ENCODE measurements at regions not wholly inside any gene's neighbourhood (a gene's known extent, or its start where the extent isn't known, plus 50 kb on each side); places are given as distances from the start of the nearest gene placed in this dataset.

DNA sequence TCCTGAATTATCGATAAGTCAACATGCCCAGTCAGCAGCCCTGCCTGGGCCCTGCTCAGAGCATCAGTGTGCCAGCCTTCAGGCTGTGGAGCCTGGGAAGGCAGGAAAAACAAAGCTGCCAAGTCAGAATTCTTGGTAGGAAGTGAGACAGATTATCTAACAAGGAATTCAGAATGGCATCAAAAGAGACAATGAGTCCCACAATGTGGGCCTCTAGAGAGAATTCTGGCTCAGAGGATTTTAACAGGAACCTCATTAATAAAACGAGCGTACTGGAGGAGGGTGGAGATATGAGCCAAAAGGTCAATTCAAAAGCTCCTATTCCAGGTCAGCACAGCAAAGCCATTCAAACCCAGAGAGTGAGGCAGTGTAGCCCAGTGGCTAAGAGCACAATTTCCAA lies 327.6 kb upstream of the MMADHC start:
- Mint-ChIP-seq H3K9me3 (peaks cover 3 to 26% of the 10 kb centered on the region in 2 donors), H3K36me3 (no peaks in the 10 kb centered on the region), H3K27ac (no peak overlapping the region)
- DNase-seq (ENCODE audit: low spot score in 2 of 2) (no peak), ATAC-seq (no peak)

DNA sequence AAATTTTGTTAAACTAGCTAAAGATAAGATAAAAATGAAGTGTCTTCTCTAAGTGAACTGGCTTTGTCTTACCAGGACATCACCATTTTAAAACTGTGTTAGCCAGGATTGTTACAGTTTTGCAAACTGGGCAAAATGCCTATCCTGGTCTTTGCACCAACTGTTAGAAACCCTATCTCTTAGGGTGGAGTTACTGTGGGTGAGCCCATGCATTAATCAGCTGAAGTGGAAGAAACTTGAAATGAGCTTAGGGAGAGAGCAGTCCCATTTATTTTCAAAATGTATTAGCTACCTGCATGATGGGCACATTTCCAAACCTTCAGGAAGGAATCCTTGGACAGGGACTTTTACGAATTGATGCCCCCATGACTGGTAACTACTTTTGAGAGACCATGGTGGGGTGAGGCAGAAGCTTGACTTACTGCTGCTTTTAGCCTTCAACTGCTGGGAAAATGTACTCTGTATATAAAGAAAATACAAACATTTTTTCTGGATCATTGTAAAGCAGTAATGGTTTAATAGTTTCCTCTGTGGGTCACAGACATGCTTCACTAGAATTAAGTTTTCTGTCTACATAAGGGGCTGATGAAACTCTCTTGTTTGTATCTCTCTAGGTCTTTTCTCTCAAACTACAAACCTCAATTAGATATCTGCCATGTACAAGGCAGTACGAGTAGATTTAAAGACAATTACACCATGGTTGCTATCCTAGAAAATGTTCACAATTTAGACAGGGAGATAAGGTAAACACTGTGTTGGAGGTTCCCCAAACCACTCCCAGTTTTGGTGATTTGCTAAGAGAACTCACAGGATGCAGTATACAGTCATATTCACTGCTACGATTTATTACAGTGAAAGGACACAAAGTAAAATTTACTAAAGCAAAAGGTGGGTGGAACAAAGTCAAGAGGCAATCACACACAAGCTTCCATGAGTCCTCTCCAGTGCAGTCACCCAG lies 321.4 kb upstream of the MMADHC start:
- no peak for DNase-seq (ENCODE audit: low spot score in 2 of 2)
- Mint-ChIP-seq H3K9me3 (peaks cover 5 to 19% of the 10 kb centered on the region in 2 donors), H3K36me3 (no peaks in the 10 kb centered on the region), H3K27ac (no peak overlapping the region)
- no peak for ATAC-seq

DNA sequence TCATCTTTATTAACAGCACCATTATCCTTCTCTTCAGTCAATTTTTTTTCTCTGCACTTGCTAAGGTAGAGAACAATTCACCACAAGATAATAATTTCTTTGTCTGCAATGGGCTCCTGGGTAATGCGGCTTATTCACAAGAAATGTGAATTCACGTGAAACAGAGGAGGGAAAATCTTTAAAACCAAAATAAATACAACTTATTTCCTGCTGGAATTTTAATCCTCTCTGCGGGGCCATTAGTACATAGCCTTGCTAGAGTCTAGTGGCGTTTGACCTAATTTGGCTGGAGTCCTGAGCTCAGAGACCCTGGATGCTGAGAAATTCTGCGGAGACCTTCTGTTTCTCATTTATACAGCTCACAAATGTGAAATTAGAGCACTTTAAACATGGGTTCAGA lies 319.3 kb upstream of the MMADHC start:
- DNase-seq (ENCODE audit: low spot score in 2 of 2) = no peak
- no peak for ATAC-seq
- H3K9me3 Mint-ChIP-seq = peaks cover 5 to 15% of the 10 kb centered on the region in 2 donors
- H3K36me3 Mint-ChIP-seq = no peaks in the 10 kb centered on the region
- no peak overlapping the region for H3K27ac Mint-ChIP-seq

DNA sequence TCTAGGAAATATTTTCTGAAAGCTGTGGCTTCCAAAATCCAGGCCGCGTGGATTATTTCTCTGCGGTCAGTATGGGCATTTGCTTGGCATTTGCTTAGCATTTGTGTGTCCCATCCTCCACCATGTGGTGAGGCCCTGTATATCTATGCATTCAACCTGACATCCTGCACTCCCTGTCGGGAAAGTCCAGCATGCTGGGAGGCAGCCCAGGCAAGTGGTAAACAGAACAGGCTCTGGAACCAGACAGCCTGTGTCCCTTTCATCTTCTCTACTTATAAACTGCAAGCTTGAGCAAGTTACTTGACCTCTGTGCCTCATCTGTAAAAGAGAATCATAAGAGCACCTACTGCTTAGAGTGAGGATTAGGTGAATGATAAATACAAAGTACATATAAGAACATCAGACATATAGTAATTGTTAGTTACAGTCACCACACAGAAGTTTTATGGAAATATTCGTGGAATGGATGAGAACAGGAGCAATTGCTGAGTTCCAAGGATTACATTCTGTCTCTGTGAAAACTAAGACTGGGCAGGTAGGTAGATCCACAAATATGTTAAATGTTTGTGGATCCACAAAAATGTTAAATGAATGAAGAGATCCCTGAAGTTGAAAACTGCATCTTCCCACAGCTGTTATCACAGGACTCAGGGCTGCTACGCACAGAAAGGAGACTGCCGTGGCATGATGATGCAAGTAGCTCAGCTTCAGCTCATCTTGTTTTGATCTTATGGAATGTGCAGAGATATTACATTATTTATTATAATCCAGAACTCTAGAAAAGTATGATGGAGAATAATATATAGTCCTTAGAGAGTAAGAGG lies 317.0 kb upstream of the MMADHC start:
- no peak for ATAC-seq

DNA sequence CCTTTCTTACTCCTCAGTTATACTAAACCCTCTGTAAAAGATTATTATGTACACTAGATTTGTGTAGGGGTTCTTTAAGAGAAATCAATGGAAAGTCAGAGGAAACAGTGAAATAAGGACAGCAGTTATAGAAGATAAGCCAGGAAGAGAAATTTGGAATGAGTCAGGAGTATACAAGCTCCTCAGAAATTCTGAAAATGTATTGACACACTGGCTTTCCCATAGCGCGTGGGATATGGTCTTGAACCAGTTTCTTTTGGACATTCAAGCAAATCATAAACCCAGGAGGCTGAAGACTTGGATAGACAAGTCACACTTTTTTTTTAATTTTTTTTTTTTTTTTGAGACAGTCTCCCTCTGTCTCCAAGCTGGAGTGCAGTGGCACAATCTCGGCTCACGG lies 316.1 kb upstream of the MMADHC start:
- ATAC-seq = no peak
- Mint-ChIP-seq H3K27ac (no peak overlapping the region), H3K9me3 (peaks cover 0 to 11% of the 10 kb centered on the region in 2 donors), H3K36me3 (no peaks in the 10 kb centered on the region)
- no peak for DNase-seq (ENCODE audit: low spot score in 2 of 2)

More for the DNA sequence above, 317.0 kb upstream of the MMADHC start:
- peaks cover 0 to 11% of the 10 kb centered on the region in 2 donors for H3K9me3 Mint-ChIP-seq
- no peaks in the 10 kb centered on the region for H3K36me3 Mint-ChIP-seq
- H3K27ac Mint-ChIP-seq = no peak overlapping the region
- no peak for DNase-seq (ENCODE audit: low spot score in 2 of 2)

DNA sequence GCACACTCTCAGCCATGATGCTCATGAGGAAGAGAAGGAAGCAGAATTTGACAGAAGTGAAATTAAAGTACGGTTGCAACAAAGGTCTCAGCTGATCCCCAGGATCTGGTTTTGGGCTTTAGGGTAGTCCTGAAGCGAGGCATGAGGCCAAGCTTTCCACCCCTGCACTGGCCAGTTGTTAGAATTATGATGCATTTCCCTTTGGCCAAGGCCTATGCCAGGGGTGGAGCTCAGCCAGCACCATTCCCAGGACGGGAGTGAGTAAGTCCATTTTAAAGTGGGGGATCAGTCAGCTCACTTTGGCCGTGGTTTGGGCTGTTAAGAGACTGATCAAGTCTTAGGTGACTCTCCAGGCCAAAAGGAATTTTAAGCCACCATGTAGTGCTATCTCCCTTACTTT lies 314.5 kb upstream of the MMADHC start:
- ATAC-seq = no peak
- Mint-ChIP-seq H3K27ac (no peak overlapping the region), H3K36me3 (no peaks in the 10 kb centered on the region), H3K9me3 (peaks cover 0 to 11% of the 10 kb centered on the region in 2 donors)
- no peak for DNase-seq (ENCODE audit: low spot score in 2 of 2)

DNA sequence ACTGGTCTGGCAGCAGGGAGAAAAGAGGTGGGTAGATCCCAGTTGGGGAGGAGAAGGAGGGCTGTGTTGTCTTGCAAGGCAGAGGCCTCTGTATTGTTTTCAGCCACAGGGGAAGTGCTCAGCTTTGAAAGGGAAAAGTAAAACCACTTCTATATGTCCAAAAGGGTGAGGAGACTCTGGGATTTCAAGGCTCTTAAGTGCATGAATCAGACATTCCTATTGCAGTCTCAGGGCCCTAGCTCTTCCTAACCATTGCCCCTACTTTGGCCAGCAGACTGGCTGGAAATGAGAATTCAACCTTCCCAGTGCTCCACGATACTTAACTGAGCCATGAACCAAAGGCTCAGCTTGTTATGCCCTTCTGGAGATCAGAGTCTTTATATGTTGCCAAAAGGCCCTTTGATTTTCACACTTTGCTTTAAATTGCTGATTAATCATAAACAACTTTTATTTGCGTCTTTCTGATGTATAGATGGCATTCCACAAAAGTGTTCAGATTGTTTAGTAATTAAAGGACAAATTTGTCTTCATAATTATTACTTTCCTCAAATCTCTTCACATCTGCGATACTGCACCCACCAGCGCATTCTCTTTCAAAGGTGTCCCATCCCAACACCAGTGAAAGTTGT lies 313.8 kb upstream of the MMADHC start:
- Mint-ChIP-seq H3K27ac (no peak overlapping the region), H3K36me3 (no peaks in the 10 kb centered on the region), H3K9me3 (peaks cover 0 to 11% of the 10 kb centered on the region in 2 donors)
- DNase-seq (ENCODE audit: low spot score in 2 of 2) (no peak), ATAC-seq (no peak)

DNA sequence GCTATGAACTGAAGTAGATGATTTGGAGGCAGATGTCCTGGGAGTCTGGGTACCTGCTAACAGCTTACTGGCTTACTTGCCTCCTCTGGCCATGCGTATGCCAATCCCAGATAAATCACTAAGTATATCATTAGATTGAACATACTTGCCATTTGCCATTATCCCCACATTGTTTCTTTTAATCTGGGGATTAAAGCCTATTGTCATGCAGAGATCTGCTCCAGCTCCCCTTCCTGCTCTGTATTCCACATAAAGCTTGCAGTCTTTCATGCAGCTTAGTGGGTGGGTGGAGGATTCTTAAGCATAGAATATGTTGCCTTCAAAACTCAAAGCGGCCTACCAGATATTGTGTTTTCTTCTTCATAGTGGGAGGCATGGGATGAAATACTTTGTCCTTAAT lies 311.8 kb upstream of the MMADHC start:
- ATAC-seq (no peak), DNase-seq (ENCODE audit: low spot score in 2 of 2) (no peak)
- Mint-ChIP-seq H3K9me3 (peaks cover 0 to 8% of the 10 kb centered on the region in 2 donors), H3K36me3 (no peaks in the 10 kb centered on the region), H3K27ac (no peak overlapping the region)

DNA sequence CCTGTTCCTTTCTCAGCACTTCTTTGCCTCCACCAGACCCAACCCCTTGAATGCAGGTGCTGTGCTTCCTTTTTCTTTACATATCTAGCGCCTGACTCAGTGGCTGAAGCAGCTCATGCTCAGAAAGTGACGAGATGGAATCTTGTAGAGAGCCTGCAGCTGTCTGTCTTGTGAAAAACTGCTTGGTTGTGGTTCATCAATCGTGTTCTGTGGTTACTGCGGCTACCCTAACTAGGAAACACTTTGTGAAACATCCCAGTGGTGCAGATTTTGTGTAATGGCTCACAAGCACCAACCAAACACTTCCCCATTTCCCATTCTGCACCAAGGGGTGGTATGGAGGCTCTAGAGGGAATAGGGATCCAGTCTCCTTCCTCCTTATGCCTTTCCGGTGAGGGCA lies 307.2 kb upstream of the MMADHC start:
- DNase-seq (ENCODE audit: low spot score in 2 of 2) (no peak), ATAC-seq (no peak)
- Mint-ChIP-seq H3K9me3 (peaks cover 0 to under 1% of the 10 kb centered on the region in 2 donors), H3K36me3 (no peaks in the 10 kb centered on the region), H3K27ac (no peak overlapping the region)

DNA sequence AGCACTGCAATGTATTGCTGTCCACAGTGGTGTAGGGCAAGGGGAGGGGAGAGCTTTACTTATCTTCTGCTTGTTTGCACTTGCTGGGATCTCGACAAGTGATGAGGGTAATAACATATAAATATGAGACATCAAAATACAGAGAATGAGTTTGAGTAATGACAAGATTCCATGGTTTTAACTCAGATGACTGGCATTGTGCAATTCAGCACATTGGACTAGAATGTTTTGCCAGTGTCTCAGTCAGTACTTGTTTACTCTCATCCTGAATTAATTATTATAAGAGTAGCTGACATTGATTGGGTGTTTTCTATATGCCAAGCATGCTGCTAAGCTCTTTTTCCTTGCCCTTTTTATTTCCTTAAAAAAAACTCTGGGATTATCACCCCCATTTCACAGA lies 306.7 kb upstream of the MMADHC start:
- Mint-ChIP-seq H3K27ac (no peak overlapping the region), H3K36me3 (no peaks in the 10 kb centered on the region), H3K9me3 (peaks cover 0 to 6% of the 10 kb centered on the region in 2 donors)
- ATAC-seq = no peak
- no peak for DNase-seq (ENCODE audit: low spot score in 2 of 2)

DNA sequence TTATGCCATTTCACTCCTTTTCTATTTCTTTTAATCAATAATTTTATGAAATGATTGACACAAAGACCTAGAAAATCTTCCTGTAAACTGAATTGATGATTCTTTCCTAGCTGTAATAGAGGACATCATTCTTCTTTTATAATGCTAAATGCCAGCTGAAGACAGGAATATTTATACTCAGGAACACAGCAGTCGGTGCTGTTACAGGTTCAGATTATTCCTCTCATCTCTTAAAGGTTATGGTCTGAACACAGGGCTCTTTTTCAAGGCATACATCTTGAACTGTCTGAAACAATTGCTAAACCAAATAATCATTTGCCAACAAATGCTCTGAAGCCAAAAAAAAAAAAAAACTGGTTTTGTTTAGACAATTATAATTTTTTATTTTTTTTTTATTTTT lies 305.0 kb upstream of the MMADHC start:
- Mint-ChIP-seq H3K36me3 (no peaks in the 10 kb centered on the region), H3K9me3 (peaks cover 0 to 6% of the 10 kb centered on the region in 2 donors), H3K27ac (no peak overlapping the region)
- ATAC-seq (no peak), DNase-seq (ENCODE audit: low spot score in 2 of 2) (no peak)

DNA sequence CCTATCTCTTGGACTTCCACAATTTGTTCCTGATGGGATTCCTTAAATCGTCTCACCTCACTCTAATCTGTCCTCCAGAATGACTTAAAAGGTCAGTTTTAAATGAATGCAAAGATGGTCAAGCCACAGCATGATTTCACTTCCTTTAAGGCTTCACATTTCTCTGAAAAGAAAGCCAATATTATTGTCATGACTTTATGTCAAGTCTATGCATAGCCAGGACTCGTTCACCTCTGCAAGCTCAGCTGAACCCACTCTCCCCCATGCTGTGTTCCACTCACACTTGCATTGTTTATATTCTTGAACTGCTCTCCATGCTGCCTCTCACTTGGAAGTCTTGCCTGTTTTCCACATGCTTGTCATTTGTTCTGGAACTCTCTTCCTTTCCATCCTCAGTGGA lies 298.4 kb upstream of the MMADHC start:
- Mint-ChIP-seq H3K36me3 (no peaks in the 10 kb centered on the region), H3K27ac (no peak overlapping the region), H3K9me3 (peaks cover 0 to 12% of the 10 kb centered on the region in 2 donors)
- DNase-seq (ENCODE audit: low spot score in 2 of 2) (no peak), ATAC-seq (no peak)

DNA sequence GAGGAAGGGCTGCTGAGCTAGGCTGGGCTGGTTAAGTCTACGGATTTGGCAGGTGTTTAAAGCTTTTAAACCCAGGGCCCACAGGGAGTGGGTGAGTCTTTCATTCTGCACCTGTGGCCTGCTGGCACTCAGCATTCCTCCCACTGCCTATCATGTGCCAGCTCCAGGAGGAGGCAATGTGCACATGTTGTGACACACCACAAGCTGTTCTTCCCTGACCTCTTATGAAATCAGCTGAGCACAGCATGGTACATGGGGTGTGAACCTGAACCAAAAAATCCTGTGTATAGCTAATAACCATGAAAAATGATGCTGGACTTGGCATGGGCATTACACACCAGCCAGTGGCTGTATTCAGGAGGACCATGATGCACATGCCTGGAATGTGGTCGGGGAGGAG lies 297.9 kb upstream of the MMADHC start:
- H3K9me3 Mint-ChIP-seq = peaks cover 0 to 12% of the 10 kb centered on the region in 2 donors
- no peak for ATAC-seq
- no peak overlapping the region for H3K27ac Mint-ChIP-seq
- no peak for DNase-seq (ENCODE audit: low spot score in 2 of 2)
- H3K36me3 Mint-ChIP-seq = no peaks in the 10 kb centered on the region

DNA sequence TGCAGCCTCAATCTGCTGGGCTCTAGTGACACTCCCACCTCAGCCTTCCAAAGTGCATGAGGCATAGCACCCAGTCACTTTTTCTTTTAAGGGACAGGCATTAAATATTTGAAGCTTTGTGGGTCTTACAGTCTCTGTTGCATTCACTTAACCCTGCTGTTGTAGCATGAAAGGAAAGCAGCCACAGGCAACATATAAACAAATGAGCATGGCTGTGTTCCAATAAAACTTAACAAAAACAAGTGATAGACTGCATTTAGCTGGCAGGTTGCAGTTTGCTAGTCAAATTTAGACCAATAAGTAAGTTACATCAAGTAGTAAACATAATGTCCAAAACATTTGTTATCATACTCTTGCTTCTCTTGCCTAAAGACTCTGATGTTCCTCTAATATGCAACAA lies 297.3 kb upstream of the MMADHC start:
- ATAC-seq (no peak), DNase-seq (ENCODE audit: low spot score in 2 of 2) (no peak)
- Mint-ChIP-seq H3K36me3 (no peaks in the 10 kb centered on the region), H3K9me3 (peaks cover 0 to 12% of the 10 kb centered on the region in 2 donors), H3K27ac (no peak overlapping the region)

DNA sequence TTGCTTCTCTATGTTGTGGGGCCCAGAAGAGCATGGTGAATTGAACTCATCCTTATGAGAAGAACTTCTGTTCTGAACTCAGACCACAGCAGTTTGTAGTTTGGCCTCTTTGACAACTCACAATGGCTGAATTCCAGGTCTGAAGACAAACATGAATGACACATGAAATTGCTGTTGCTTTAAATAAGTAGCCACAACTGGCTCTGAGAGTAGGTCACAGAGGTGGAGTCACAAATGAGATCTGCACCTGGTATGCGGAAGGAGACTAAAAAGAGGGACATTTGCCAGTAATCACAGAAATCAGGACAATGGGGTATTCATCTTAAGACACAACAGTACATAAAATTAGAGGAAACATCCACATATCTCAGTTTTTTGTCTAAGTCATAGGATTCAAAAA lies 290.3 kb upstream of the MMADHC start:
- no peak overlapping the region for H3K27ac Mint-ChIP-seq
- no peaks in the 10 kb centered on the region for H3K36me3 Mint-ChIP-seq
- peaks cover 0 to 7% of the 10 kb centered on the region in 2 donors for H3K9me3 Mint-ChIP-seq
- ATAC-seq (no peak), DNase-seq (ENCODE audit: low spot score in 2 of 2) (no peak)

DNA sequence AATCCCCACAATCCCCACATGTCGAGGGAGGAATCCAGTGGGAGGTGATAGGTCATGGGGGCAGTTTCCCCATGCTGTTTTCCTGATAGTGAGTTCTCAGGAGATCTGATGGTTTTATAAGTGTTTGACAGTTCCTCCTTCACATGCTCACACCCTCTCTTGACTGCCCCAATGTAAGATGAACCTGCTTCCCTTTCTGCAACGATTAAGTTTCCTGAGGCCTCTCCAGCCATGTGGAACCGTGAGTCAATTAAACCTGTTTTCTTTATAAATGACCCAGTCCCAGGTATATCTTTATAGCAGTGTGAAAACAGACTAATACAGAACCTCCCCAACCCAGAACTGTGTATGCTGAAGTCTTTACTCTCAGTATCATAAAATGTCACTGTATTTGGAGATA lies 289.5 kb upstream of the MMADHC start:
- ATAC-seq = no peak
- H3K27ac Mint-ChIP-seq = no peak overlapping the region
- H3K9me3 Mint-ChIP-seq = peaks cover 0 to 7% of the 10 kb centered on the region in 2 donors
- H3K36me3 Mint-ChIP-seq = no peaks in the 10 kb centered on the region
- DNase-seq (ENCODE audit: low spot score in 2 of 2) = no peak

DNA sequence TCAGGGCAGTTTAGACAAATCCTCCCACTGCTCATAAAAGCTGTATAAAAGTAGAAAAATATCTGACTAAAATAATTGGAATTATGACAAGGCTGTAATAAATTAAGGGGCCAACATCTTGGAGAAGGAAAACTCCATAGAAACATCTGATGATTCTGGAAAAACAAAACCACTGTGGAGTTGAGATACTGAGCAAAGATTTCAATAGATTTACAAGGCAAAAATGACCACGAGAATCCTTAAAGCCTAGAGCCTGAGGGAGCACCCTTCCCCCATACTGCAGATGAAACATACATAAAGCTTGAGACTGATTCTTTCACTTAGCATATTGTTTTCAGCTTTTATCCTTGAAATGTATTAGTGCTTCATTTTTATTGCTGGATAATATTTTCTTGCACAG lies 286.4 kb upstream of the MMADHC start:
- Mint-ChIP-seq H3K9me3 (peaks cover 0 to 11% of the 10 kb centered on the region in 2 donors), H3K27ac (no peak overlapping the region), H3K36me3 (no peaks in the 10 kb centered on the region)
- no peak for ATAC-seq
- no peak for DNase-seq (ENCODE audit: low spot score in 2 of 2)

All from activated naive CD4-positive, alpha-beta T cell treated with anti-CD3 and anti-CD28 coated beads, Interleukin-2, amount 50 U/mL, for 72 hours (primary cell).